ENCODE measurements at regions not wholly inside any gene's neighbourhood (a gene's known extent, or its start where the extent isn't known, plus 50 kb on each side); places are given as distances from the start of the nearest gene placed in this dataset.

- no peaks in the 10 kb centered on the region for H3K79me2 ChIP-seq (replicated peaks; ENCODE audit: insufficient read depth)
- H3K36me3 ChIP-seq (ENCODE audit: insufficient read depth) = no peaks in the 10 kb centered on the region
- ATAC-seq (no peak), DNase-seq (ENCODE audit: low spot score) (no peak)
- Mint-ChIP-seq H3K9me3 (no peaks in the 10 kb centered on the region), H3K4me3 (no peak overlapping the region), H3K27me3 (ENCODE audit: insufficient read depth, low read depth, poor library complexity) (no peaks in the 10 kb centered on the region), H3K4me1 (no peaks in the 10 kb centered on the region), H3K36me3 (ENCODE audit: low read depth) (no peaks in the 10 kb centered on the region), H3K27ac (no peak overlapping the region)
- H4K20me1 ChIP-seq (replicated peaks; ENCODE audit: insufficient read depth) = no peaks in the 10 kb centered on the region
- TF ChIP-seq ZNF462 (CRISPR knock-in tag; IDR thresholded peaks at IDR 0.05) (no peak), ZNF331 (CRISPR knock-in tag; IDR thresholded peaks at IDR 0.05; ENCODE audit: low read depth) (no peak), ETS1 (IDR thresholded peaks at IDR 0.05) (no peak), JUNB (IDR thresholded peaks at IDR 0.05; ENCODE audit: unreplicated experiment) (no peak), EZH2phosphoT487 (IDR thresholded peaks at IDR 0.05; ENCODE audit: unreplicated experiment) (no peak), EZH2 (IDR thresholded peaks at IDR 0.05; ENCODE audit: low read depth, unreplicated experiment) (no peak), REST (IDR thresholded peaks at IDR 0.05; ENCODE audit: unreplicated experiment) (no peak), CREB1 (CRISPR knock-in tag; IDR thresholded peaks at IDR 0.05; ENCODE audit: low read depth) (no peak), NANOG (IDR thresholded peaks at IDR 0.05; ENCODE audit: borderline replicate concordance) (no peak), POLR2AphosphoS5 (IDR thresholded peaks at IDR 0.05; ENCODE audit: low read depth) (no peak), STAT1 (IDR thresholded peaks at IDR 0.05; ENCODE audit: unreplicated experiment) (no peak)
- no peaks in the 10 kb centered on the region for H3K4me1 ChIP-seq (ENCODE audit: insufficient read depth)
- H3K27me3 ChIP-seq (ENCODE audit: insufficient read depth) = no peaks in the 10 kb centered on the region
- peaks cover 3% of the 10 kb centered on the region; the same call in 1 of the 2 replicates for H3K9me2 ChIP-seq (ENCODE audit: insufficient read depth)
- H3K4me3 ChIP-seq = no peak overlapping the region
- H3K4me2 ChIP-seq = no peak overlapping the region
- no peaks in the 10 kb centered on the region for H3F3A ChIP-seq (replicated peaks; ENCODE audit: low read depth)
- H3K27ac ChIP-seq (ENCODE audit: low read depth) = no peak overlapping the region
- no peak overlapping the region for H2AFZ ChIP-seq
Observed at GRCh38 chr11:96960926-96961325, 571.1 kb downstream of the JRKL start.

Measured in GM23338 (cell line).